NCI-H2029 treated with DMSO at 0.1 percent for 48 hours (cell line): ENCODE measurements at regions not wholly inside any gene's neighbourhood (a gene's known extent, or its start where the extent isn't known, plus 50 kb on each side); places are given as distances from the start of the nearest gene placed in this dataset.
"Not testable (repeated sequence)": the region's sequence is repeated elsewhere in the genome, so short reads cannot be mapped to it uniquely, and the experiment has no call there.

ENCODE experiments used
- DNase-seq: peaks from one replicate; lab custom pipeline; 2025; lab: John Stamatoyannopoulos, UW

DNA sequence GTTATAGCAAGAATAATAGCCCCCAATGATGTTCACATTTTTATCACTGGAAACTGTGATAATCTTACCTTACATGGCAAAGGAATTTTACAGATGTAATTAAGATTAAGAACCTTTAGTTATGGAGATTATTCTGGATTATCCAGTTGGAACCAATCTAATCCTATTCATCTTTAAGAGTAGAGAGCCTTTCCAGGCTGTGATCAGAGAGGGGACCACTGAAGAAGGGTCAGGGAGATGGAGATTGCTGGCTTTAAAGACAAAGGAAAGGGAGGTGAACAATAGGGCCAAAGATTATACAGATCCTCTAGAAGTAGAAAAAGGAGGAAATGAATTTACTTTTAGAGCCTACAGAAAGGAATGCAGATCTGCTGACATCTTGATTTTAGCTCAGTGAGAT is 253.5 kb upstream of the GRIN3A start:
- DNase-seq, result no peak

DNA sequence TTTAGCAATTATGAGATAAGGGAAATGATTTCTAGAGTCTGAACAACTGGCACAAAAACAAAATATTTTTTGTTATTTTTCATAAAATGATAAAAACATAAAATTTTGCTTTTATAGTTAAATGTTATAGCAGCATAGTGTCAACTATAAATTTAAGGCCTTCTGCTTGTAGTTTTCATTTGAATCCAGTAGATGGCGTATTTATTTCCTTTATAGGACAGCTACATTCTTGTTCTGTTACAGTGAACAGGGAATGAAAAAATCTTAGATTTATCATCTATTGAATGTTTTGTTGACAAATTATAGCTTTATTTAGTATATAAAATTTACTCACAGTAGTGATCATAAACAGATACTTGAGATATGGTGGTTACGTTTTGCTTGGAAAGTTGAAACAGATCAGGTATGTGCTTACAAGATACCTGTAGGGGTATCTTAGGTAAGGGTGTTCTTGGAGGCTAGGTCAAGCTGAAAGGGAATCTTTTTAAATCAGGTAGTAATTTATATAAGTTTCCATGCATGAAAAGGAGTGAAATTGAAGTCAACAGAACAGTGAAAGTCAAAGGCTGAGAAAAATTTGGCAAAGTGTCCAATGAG is 239.3 kb upstream of the GRIN3A start:
- DNase-seq, result peak; percentile 66

DNA sequence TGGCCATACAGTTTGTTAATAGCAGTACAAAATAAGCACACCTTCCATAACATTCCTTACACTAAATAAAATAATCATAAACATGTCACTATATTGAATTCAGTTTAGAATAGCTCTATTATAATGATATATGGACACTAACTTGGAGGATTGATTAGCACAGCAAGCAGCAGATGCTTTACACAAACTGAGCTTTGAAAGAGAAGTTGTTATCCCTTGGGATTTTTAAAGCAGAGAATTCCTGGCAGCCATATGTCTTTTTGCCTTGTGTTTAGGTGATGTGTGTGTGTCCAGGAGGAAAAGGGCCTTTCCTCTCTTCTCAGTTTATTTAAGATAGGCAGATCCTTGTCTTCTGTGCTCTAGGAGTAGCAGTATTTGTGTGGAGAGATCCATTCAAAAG is 232.2 kb upstream of the GRIN3A start:
- no peak for DNase-seq

DNA sequence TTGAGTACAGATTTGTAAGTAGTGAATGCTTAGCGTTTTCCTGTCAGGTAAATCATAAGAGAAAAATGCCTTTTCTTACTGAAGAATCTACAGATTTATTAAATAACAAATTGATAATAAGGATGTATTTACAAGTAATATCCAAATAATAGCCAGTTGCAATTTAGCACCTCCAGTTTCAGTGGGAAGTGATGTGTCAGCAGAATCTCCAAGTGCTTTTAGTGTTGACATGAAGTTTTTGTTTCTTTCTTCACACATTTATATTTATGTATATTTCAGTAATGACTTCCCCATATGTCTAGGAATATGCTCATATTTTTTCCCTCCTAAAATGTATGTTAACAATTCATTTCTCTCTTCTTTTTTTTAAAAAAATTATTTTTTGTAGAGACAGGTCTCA is 229.9 kb upstream of the GRIN3A start:
- no peak for DNase-seq

DNA sequence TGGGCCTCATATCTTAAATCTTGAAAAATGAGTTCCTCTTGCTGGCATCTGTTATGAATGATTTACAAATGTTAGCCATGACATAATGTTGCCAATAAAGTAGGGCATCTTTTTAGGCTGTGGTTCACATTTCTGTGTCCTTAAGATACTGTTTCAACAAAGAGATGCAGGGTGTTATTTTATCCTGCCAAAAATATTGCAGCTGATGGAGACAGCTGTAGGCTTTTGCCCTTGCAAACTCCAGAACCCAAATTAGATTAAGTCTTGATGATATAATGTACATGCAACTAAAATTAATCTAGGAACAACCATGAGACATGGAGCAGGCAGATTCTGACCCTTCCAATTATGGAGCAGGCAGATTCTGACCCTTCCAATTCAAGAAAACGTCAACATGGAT is 228.2 kb upstream of the GRIN3A start:
- DNase-seq, result no peak

DNA sequence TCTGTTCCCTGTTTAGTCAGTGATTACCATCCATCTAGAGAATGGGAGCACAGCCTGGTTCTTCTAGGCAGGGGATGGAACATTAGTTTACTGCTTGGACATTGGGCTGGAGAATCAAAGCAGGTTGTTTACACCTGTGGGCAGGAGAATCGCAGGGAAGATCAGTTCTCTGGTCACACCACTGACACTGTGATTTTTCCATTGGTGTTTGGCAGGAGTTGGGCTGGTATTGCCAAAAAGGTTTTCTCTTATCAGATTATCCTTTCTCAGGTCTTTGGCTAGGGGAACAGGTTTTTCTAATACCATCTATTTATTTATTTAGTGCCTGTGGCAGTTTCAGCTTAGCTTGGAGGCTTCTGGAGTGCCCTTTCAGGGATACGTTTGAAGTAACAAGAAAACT is 219.3 kb upstream of the GRIN3A start:
- DNase-seq, result no peak

DNA sequence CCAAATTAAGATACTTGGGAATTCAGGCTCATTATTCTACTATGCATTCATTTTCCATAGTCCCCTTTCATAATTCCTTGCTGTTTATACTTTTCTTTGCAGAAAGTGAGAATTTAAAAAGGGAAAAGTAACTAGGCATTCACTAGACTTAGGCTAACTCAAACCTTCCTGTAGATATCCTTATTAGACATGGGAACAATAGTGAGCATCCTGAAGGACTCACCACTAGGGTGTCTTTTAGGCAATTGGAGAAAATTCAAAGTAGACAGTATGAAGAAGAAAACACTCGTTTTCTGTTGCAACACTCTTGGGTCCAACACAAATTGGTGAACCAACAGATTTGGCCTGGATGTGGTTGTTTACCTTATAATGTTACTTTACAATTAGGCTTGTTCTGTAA is 213.2 kb upstream of the GRIN3A start:
- no peak for DNase-seq

DNA sequence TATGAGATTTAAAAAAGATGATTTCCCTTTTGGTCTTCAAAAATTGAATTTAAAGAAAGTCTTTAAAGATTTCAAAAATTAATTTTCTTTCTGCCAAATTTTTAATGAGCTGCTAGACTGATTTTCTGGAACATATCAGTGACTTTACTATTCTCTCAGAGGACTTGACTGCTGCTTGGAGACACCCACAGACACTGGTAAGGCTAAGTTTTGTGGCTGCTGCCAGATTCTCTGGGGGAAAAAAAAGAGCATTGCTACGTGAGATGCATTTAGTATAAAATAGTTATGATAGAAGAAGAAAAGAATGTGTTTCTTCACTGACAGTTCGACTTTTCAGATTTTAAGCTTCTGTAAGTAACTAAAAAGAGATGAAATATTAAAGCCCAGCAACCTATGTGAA is 193.3 kb upstream of the GRIN3A start:
- no peak for DNase-seq

DNA sequence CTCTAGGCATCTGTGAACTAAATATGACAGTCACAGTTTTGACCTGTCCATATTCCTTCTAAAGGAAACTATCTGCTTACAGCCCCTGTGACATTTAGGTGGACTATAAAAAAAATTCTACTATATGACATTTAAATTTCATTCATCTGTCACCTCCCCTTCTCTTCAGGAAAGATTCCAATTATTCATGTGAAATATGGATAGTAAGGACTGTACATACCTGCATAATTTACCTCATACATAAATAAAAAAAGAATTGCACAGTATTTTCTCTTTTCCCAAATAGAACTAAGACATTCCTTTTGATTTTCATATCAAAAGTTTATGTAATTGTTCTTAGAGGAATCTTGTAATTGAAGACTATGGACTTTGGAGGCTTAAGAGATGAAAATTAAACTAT is 192.3 kb upstream of the GRIN3A start:
- DNase-seq, result no peak

DNA sequence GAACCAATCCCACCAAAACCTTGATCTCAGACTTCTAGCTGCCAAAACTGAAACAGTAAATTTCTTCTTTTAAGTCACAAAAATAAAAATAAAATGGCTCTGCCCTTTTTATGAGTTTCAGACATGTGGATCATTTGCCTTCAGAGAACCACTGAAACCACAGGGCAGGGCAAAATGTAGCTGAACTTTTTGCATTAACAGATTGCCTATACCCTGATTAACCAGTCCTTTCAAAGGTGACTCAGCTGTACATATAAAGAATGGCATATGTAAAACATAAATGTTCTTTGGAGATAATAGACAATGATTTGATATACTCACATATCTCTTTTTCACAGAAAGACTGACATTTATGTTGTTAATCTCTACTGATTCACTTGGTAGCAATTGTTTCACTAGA is 187.1 kb upstream of the GRIN3A start:
- DNase-seq, result no peak

DNA sequence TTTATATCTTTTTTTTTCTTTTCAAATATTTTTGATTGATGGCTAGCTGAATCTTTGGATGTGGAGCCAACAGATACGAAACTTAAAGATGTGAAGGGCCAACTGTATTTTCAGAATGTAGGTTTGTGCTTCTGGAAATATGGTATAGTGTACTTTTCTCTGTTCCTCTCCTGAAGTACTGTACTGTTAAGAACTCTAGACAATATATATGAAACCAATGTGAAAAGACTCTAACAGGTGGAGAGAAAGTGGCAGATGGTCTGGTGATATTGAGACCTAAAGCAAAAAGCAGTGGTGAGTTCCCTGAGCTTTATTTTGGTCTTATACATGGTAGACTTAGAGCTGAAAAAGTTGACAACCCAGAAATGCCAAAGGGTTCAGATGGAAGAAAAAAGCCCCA is 185.0 kb upstream of the GRIN3A start:
- DNase-seq, result no peak

DNA sequence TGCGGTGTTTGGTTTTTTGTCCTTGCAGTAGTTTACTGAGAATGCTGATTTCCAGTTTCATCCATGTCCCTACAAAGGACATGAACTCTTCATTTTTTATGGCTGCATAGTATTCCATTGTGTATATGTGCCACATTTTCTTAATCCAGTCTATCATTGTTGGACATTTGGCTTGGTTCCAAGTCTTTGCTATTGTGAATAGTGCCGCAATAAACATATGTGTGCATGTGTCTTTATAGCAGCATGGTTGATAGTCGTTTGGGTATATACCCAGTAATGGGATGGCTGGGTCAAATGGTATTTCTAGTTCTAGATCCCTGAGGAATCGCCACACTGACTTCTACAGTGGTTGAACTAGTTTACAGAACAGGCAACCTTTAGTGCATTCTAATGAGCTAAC is 178.5 kb upstream of the GRIN3A start:
- DNase-seq, result not testable (repeated sequence)

DNA sequence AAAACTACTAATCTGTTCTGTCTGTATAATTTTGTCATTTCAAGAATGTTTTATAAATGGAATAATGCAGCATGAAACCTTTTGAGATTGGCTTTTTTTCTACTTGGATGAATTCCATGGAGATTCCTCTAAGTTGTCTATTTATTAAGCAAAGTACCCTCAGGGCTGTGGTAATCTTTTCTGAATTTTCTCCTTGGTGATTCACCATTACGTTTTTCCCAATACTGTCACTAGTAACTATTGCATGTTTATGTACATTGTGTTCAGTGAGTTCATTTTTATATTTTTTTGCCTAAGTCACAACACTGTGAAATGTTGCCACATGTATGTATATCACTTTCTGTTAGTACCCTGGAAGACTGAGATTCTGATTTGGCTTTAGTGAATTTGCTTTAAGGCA is 177.0 kb upstream of the GRIN3A start:
- no peak for DNase-seq

DNA sequence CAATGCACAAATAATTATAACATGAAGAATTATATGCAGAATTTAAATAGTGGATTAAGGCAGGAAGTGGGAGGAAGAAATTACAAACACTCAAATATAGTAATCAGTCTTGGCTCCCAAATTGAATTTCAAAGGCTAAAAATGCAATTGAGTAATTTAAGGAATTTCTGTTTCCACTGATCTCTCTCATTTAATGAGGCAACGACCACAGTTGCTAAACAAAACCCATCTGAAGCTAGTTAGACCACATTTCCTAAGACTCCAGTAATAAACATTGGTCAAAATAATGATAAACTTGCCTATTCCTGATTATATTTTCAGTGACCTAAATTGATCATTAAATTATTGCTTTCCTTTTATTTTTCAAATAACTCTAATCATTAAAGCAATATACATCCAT is 174.3 kb upstream of the GRIN3A start:
- no peak for DNase-seq

DNA sequence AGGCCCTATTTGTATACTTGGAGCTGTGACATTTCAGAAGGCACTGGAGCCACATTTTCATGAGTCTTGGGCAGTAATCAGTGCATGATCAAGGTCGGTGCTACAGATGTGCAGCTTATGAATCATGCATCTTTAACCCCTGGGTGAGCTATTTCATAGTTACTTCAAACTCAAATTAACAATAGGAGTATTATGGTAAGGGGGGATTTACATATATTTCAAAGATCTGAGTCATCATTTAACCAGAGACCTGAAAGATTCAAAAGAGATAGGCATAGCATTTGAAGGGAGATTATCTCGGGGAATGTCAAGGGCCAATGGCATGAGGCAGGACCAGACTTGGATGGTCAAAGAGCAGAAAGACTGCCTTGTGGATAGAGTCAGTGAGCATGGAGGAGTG is 169.0 kb upstream of the GRIN3A start:
- DNase-seq, result no peak

DNA sequence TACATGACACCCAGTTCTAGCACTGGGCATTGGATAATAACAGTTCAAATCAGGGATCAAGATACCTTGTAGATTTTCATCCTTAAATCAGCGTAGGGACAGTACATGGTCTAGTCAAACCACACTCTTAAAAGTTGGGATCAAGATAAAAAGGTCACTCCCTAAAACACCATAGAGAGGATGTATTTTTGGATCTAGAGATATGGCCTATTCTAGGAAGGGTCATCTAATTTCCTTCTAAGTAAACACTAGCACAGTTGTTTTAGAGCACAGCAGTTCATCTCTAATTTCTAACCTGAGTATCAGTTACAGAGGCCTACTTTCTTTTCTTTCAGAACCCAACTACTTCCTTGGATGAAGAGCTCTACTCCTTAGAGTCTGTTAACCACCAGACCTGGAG is 166.4 kb upstream of the GRIN3A start:
- DNase-seq, result no peak

DNA sequence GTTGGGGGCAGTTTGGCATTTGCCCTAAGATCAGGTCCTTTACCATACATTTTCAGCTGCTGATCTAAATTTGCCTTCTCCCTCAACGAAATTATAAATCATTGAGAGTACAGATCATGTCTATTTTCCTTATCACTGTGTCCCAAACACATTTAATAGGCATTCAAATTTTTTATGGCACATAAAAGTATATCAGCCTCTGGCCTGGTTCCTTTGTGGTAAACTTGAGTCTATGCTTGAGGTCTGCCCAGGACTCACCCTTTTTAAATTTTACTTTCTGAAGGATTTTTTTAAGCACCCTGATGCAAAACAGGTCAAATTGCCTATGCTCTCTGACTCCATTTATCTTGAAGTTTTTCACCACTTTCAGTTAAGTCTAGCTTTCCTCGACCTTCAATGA is 163.6 kb upstream of the GRIN3A start:
- no peak for DNase-seq

DNA sequence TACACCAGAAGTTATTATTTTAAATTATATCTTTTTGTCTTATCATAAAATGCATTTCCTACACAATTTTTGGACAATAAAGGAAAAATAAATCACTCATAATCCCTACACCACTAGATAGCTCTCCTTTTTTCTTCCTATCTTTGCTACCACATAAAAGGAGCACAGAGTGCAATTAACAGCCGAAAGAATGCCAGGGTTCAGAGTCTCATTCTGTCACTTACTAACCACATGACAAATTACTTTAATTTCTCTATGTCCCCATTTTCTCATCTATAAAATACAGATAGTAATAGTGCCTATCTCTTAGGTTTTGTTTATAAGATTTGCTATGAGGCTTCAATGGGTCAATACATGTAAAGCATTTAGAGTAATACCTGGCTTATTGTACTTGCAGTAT is 158.7 kb upstream of the GRIN3A start:
- DNase-seq, result no peak

DNA sequence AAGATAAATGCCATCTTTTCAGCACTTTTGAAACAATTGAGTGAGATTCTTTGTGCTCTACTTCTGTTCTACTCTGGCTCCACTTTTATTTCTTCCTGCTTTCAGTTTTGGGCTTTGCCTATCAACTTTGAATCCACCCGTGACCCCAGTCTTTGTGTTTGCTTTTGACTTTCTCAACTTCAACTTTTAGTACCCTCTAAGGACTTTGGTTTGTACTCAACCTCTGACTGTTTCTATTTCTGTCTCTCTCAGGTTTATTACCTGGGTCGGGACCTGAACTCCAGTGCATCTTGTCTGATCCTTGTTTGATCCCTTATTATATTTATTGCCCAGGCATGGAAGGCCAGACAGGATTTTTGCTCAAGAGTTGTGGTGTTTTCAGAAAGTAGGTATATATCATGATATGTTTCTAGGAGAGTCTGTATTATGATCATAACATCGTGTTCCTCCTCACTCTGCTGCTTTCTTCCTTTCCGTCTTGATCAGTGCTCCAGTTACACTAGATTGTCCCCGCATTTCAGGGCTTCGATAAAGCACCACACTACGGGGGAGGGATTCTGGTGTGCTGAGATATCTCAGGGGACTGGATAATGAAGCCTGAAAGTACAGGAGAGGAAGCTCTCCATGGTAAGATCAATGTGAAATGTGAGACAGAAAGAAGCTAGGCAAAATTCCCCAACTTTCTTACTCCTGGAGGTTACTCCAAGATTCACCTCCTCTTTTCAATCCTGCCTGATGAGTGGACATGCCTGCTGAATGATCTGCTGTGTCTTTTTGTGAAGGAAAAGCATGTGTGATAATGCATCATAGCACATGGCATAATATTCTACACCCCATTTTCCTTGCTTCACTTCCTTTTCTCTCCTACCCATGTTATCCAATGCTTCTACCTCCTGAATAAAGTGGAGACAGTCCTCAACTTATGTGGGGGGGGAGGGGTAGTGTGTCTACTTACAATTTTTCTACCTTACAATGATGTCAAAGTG is 155.5 kb upstream of the GRIN3A start:
- DNase-seq, result no peak

DNA sequence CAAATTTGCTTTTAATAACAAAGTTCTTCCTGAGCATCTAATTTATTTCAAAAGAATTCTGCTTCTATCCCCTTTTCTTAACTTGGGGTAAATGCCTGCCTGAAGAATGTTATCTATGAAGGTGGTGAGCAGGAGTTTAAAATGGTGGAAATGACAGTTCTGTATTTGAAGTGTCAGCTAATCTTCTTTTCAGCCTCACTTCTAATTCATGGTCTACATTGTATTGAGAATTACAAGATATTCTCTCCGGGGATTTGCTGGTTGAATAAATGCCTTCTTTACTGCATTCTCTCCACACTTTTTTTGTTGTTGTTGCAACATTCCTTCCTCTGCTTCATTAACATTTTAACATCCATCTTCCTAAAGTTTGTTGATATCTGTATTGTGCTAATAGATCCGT is 143.1 kb upstream of the GRIN3A start:
- no peak for DNase-seq

DNA sequence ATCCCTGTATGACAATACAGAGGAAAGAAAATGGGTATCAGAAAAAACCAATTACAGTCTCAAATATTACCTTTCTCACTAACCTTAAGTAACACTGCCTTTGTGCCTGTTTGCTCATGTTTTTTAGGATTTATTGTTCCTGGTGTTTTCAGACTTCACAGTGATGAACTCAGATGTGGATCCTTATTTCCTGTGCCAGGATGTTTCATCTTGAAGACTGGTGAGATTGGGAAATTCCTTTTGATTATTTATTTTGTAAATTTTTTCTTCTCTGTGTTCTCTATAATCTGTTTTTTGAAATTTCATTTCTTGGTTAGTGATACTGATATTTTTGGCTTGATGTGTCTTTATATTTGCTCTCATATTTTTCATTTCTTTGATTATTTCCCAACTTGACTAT is 142.4 kb upstream of the GRIN3A start:
- no peak for DNase-seq

DNA sequence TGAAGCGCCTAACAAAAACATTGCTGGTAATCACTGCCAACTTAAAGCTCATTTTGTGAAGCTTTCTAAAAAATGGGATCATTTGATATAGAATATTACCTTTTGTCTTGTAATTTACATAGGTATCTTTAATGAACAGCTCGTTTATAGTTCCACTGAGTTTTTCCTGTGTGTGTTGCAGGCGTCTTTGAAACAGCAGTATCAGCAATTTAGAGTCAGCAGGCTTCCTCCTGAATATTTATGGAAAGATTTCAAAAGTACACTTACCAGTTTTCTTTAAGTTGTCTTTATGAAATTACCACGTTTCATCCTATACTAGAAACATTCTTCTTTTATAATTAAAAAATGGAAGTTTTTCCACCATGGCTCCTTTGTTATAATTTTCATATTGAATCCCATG is 140.3 kb upstream of the GRIN3A start:
- DNase-seq, result no peak

DNA sequence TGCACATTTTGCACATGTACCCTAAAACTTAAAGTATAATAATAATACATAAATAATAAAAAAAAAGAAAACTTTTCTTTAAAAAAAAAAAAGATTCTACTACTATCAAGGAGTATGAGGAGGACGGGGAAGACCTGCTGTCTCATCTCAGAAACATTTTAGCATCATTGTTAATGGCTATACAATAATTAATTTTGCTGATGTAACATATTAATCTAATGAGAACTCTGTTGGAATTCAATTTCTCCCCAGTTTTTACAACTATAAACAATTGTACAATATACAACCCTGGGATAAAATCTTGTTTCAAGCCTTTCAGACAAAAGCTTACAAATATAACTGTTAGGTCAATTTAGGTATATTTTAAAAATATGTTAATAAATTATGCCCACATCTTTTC is 139.0 kb upstream of the GRIN3A start:
- DNase-seq, result no peak

DNA sequence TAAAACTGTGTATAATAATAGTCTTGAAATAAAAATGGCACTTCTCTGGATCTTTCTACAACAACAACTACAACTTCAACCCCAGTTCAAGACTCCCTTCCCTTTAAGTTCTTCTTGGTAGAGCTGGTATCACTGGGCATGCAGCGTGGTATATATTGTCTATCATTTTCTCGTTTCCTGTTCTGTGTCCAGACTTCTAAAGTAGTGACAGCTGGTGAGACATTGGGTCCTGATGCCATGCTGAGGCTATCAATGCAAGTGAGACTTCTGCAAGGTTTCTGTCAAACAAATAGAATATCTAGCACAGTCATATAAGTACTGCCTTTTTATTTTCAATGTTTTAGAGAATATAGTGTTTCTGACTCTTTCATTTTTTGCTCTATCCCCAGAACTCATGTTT is 123.0 kb upstream of the GRIN3A start:
- DNase-seq, result no peak
